ENCODE measurements at regions not wholly inside any gene's neighbourhood (a gene's known extent, or its start where the extent isn't known, plus 50 kb on each side); places are given as distances from the start of the nearest gene placed in this dataset.

GRCh38 chr2:196279541-196279940 lies 108.2 kb upstream of the STK17B start:
- ChIA-PET POLR2A (no interaction called here), CTCF (no interaction called here)
- no peak for DNase-seq (ENCODE audit: extremely low spot score)
- TF ChIP-seq SP1 (IDR thresholded peaks at IDR 0.05) (no peak), ZNF384 (IDR thresholded peaks at IDR 0.05) (no peak), FOXA1 (IDR thresholded peaks at IDR 0.05) (no peak), ELF4 (IDR thresholded peaks at IDR 0.05) (no peak), LEF1 (IDR thresholded peaks at IDR 0.05; ENCODE audit: borderline replicate concordance) (no peak), BHLHE40 (IDR thresholded peaks at IDR 0.05; ENCODE audit: borderline replicate concordance) (no peak), FOXM1 (IDR thresholded peaks at IDR 0.05; ENCODE audit: borderline replicate concordance) (no peak), ARNT (IDR thresholded peaks at IDR 0.05) (no peak), FOXK2 (IDR thresholded peaks at IDR 0.05) (no peak), TARDBP (IDR thresholded peaks at IDR 0.05) (no peak), HDGF (IDR thresholded peaks at IDR 0.05; ENCODE audit: borderline replicate concordance) (no peak), PKNOX1 (IDR thresholded peaks at IDR 0.05) (no peak), L3MBTL2 (conservative IDR thresholded peaks at IDR 0.05) (no peak), SUZ12 (IDR thresholded peaks at IDR 0.05) (no peak)

- TF ChIP-seq ZNF384 (IDR thresholded peaks at IDR 0.05) (no peak), FOXK2 (IDR thresholded peaks at IDR 0.05) (no peak), L3MBTL2 (conservative IDR thresholded peaks at IDR 0.05) (no peak), BHLHE40 (IDR thresholded peaks at IDR 0.05; ENCODE audit: borderline replicate concordance) (no peak), ELF4 (IDR thresholded peaks at IDR 0.05) (no peak), ARNT (IDR thresholded peaks at IDR 0.05) (no peak), HDGF (IDR thresholded peaks at IDR 0.05; ENCODE audit: borderline replicate concordance) (no peak), NFRKB (IDR thresholded peaks at IDR 0.05) (no peak), PKNOX1 (IDR thresholded peaks at IDR 0.05) (no peak), SUZ12 (IDR thresholded peaks at IDR 0.05) (no peak), TARDBP (IDR thresholded peaks at IDR 0.05) (no peak), FOXM1 (IDR thresholded peaks at IDR 0.05; ENCODE audit: borderline replicate concordance) (no peak), FOXA1 (IDR thresholded peaks at IDR 0.05) (no peak), SP1 (IDR thresholded peaks at IDR 0.05) (no peak), CTBP1 (IDR thresholded peaks at IDR 0.05; ENCODE audit: borderline replicate concordance) (no peak), LEF1 (IDR thresholded peaks at IDR 0.05; ENCODE audit: borderline replicate concordance) (no peak)
- ChIA-PET POLR2A (no interaction called here), CTCF (no interaction called here)
- no peak for DNase-seq (ENCODE audit: extremely low spot score)
Measured at GRCh38 chr2:196284144-196284844, 112.9 kb upstream of the STK17B start.

- ChIA-PET CTCF (no interaction called here), POLR2A (no interaction called here)
- TF ChIP-seq SP1 (IDR thresholded peaks at IDR 0.05) = no peak
- TF ChIP-seq NFRKB (IDR thresholded peaks at IDR 0.05) = no peak
- TF ChIP-seq CTBP1 (IDR thresholded peaks at IDR 0.05; ENCODE audit: borderline replicate concordance) = no peak
- TF ChIP-seq ZNF384 (IDR thresholded peaks at IDR 0.05) = no peak
- TF ChIP-seq SUZ12 (IDR thresholded peaks at IDR 0.05) = no peak
- no peak for TF ChIP-seq FOXK2 (IDR thresholded peaks at IDR 0.05)
- TF ChIP-seq TARDBP (IDR thresholded peaks at IDR 0.05) = no peak
- no peak for TF ChIP-seq ELF4 (IDR thresholded peaks at IDR 0.05)
- TF ChIP-seq PKNOX1 (IDR thresholded peaks at IDR 0.05) = no peak
- no peak for DNase-seq (ENCODE audit: extremely low spot score)
Measured at GRCh38 chr2:196284866-196285557, 113.6 kb upstream of the STK17B start.

- no peak for DNase-seq (ENCODE audit: extremely low spot score)
- ChIA-PET CTCF (no interaction called here), POLR2A (no interaction called here)
- no peak for TF ChIP-seq BHLHE40 (IDR thresholded peaks at IDR 0.05; ENCODE audit: borderline replicate concordance)
- no peak for TF ChIP-seq SUZ12 (IDR thresholded peaks at IDR 0.05)
- no peak for TF ChIP-seq L3MBTL2 (conservative IDR thresholded peaks at IDR 0.05)
- TF ChIP-seq LEF1 (IDR thresholded peaks at IDR 0.05; ENCODE audit: borderline replicate concordance) = no peak
Measured at GRCh38 chr2:196286821-196287220, 115.4 kb upstream of the STK17B start.

GRCh38 chr2:196287523-196287922 lies 116.1 kb upstream of the STK17B start:
- no peak for DNase-seq (ENCODE audit: extremely low spot score)
- TF ChIP-seq SP1 (IDR thresholded peaks at IDR 0.05) (no peak), NFRKB (IDR thresholded peaks at IDR 0.05) (no peak), ARNT (IDR thresholded peaks at IDR 0.05) (no peak), LEF1 (IDR thresholded peaks at IDR 0.05; ENCODE audit: borderline replicate concordance) (no peak), FOXA1 (IDR thresholded peaks at IDR 0.05) (no peak), ELF4 (IDR thresholded peaks at IDR 0.05) (no peak), ZNF384 (IDR thresholded peaks at IDR 0.05) (no peak)
- CTCF ChIA-PET = no interaction called here
- POLR2A ChIA-PET = no interaction called here

- CTCF ChIA-PET = no interaction called here
- DNase-seq (ENCODE audit: extremely low spot score) = no peak
- POLR2A ChIA-PET = no interaction called here
- TF ChIP-seq ARNT (IDR thresholded peaks at IDR 0.05) = no peak
- TF ChIP-seq ELF4 (IDR thresholded peaks at IDR 0.05) = no peak
- TF ChIP-seq PKNOX1 (IDR thresholded peaks at IDR 0.05) = no peak
- no peak for TF ChIP-seq FOXK2 (IDR thresholded peaks at IDR 0.05)
- no peak for TF ChIP-seq LEF1 (IDR thresholded peaks at IDR 0.05; ENCODE audit: borderline replicate concordance)
- TF ChIP-seq SUZ12 (IDR thresholded peaks at IDR 0.05) = no peak
- no peak for TF ChIP-seq HDGF (IDR thresholded peaks at IDR 0.05; ENCODE audit: borderline replicate concordance)
- no peak for TF ChIP-seq NFRKB (IDR thresholded peaks at IDR 0.05)
- no peak for TF ChIP-seq TARDBP (IDR thresholded peaks at IDR 0.05)
- no peak for TF ChIP-seq CTBP1 (IDR thresholded peaks at IDR 0.05; ENCODE audit: borderline replicate concordance)
- TF ChIP-seq FOXM1 (IDR thresholded peaks at IDR 0.05; ENCODE audit: borderline replicate concordance) = no peak
- no peak for TF ChIP-seq L3MBTL2 (conservative IDR thresholded peaks at IDR 0.05)
- TF ChIP-seq SP1 (IDR thresholded peaks at IDR 0.05) = no peak
- TF ChIP-seq ZNF384 (IDR thresholded peaks at IDR 0.05) = no peak
- no peak for TF ChIP-seq FOXA1 (IDR thresholded peaks at IDR 0.05)
Measured at GRCh38 chr2:196288006-196288538, 116.7 kb upstream of the STK17B start.

Data from HEK293T (cell line).